C4-2B (cell line): ENCODE measurements at regions not wholly inside any gene's neighbourhood (a gene's known extent, or its start where the extent isn't known, plus 50 kb on each side); places are given as distances from the start of the nearest gene placed in this dataset.

Source experiments
- ZFX ChIP-seq: fragments of 450-650 bp; IDR thresholded peaks from 2 replicates; pipeline ENCODE4 v1.6.1; 2017
- TF ChIP-seq, protein P1 (sequence below): fragments of 450-650 bp; conservative IDR thresholded peaks from 2 replicates; pipeline ENCODE4 v1.5.1; 2017; ENCODE audit warnings: mild to moderate bottlenecking

DNA sequence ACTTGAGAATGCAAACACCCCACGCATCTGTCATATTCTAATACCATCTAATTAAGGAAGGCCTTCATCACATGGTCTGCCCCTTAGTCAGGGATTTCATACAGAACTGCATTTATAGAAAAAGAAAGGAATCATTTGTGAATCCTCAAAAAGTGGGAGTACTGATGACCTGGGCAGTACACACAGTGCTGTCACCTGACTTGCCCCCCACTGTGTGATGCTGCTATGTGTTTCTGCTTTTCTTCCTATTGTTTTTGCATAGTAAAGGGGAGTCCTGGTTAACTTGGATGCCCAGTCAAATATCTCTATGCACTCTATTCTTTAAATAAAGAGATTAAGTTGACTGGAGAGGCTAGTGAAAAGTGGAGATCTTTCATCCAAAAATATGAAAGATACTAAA lies 1921.2 kb upstream of the PRR20A start:
- TF ChIP-seq, protein P1, sequence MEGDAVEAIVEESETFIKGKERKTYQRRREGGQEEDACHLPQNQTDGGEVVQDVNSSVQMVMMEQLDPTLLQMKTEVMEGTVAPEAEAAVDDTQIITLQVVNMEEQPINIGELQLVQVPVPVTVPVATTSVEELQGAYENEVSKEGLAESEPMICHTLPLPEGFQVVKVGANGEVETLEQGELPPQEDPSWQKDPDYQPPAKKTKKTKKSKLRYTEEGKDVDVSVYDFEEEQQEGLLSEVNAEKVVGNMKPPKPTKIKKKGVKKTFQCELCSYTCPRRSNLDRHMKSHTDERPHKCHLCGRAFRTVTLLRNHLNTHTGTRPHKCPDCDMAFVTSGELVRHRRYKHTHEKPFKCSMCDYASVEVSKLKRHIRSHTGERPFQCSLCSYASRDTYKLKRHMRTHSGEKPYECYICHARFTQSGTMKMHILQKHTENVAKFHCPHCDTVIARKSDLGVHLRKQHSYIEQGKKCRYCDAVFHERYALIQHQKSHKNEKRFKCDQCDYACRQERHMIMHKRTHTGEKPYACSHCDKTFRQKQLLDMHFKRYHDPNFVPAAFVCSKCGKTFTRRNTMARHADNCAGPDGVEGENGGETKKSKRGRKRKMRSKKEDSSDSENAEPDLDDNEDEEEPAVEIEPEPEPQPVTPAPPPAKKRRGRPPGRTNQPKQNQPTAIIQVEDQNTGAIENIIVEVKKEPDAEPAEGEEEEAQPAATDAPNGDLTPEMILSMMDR, result no peak
- no peak for TF ChIP-seq ZFX
